ENCODE measurements at regions not wholly inside any gene's neighbourhood (a gene's known extent, or its start where the extent isn't known, plus 50 kb on each side); places are given as distances from the start of the nearest gene placed in this dataset.
"Not testable (repeated sequence)": the region's sequence is repeated elsewhere in the genome, so short reads cannot be mapped to it uniquely, and the experiment has no call there.

- TF ChIP-seq RBBP5 (conservative IDR thresholded peaks at IDR 0.05) (no peak), ZBTB11 (CRISPR knock-in tag; IDR thresholded peaks at IDR 0.05) (no peak), FOS (IDR thresholded peaks at IDR 0.05; ENCODE audit: borderline replicate concordance, extremely low read depth, insufficient read length) (no peak), ESRRA (IDR thresholded peaks at IDR 0.05; ENCODE audit: low read length) (no peak), SIX5 (IDR thresholded peaks at IDR 0.05; ENCODE audit: low read depth, low read length, severe bottlenecking) (no peak), CTCF (IDR thresholded peaks at IDR 0.05 in 2 of 3, conservative IDR thresholded peaks at IDR 0.05 in 1 of 3; ENCODE audit: control insufficient read depth in 2 of 3, extremely low read depth in 1 of 3, insufficient read depth in 1 of 3, low read depth in 3 of 3, low read length in 3 of 3) (no peak), WRNIP1 (IDR thresholded peaks at IDR 0.05; ENCODE audit: borderline replicate concordance, low read depth, low read length) (no peak), ZNF592 (IDR thresholded peaks at IDR 0.05) (no peak), NFYA (IDR thresholded peaks at IDR 0.05; ENCODE audit: borderline replicate concordance, low read depth, low read length) (no peak), RAD21 (IDR thresholded peaks at IDR 0.05; ENCODE audit: insufficient read depth, low read depth, low read length) (no peak), DPF2 (IDR thresholded peaks at IDR 0.05) (no peak)
These were observed 184.1 kb downstream of the PSMG1 start (continued) for GRCh38 chr21:38999161-38999560.

GRCh38 chr21:38998281-38998680 is 185.0 kb downstream of the PSMG1 start:
- H3K36me3 ChIP-seq (ENCODE audit: control insufficient read depth in 2 of 2, insufficient read depth in 2 of 2, low read length in 1 of 2); BruUV-seq (replicated peaks); RAD21 ChIA-PET (ENCODE audit: unreplicated experiment); H3K4me3 ChIP-seq; H3K4me1 ChIP-seq (ENCODE audit: control insufficient read depth, insufficient read depth, low read length); H3K4me2 ChIP-seq (ENCODE audit: control insufficient read depth, insufficient read depth); CTCF ChIA-PET; H4K20me1 ChIP-seq (ENCODE audit: control insufficient read depth, insufficient read depth); SMC1A ChIA-PET (ENCODE audit: uncharacterized antibody, unreplicated experiment); H3K79me2 ChIP-seq (ENCODE audit: control insufficient read depth, insufficient read depth, low read length); intact Hi-C loops (cut with micrococcal nuclease; ENCODE audit: unreplicated experiment); H3K9ac ChIP-seq (ENCODE audit: control insufficient read depth, insufficient read depth, low read length); in situ Hi-C loops (cut with MboI); FAIRE-seq; H3K27ac ChIP-seq (ENCODE audit: control insufficient read depth, insufficient read depth); DNase-seq (ENCODE audit: low read depth, low spot score); H3K9me3 ChIP-seq (replicated peaks; ENCODE audit: control insufficient read depth, insufficient read depth, low read length); H2AFZ ChIP-seq (ENCODE audit: control insufficient read depth, low read depth, low read length); H3K27me3 ChIP-seq (replicated peaks in 1 of 2; ENCODE audit: control insufficient read depth in 2 of 2, insufficient read depth in 2 of 2, low read length in 1 of 2); POLR2A ChIA-PET; ATAC-seq: not testable (repeated sequence)
- under 1% methylated on average over 7 of the region's 7 CpGs for WGBS (ENCODE audit: insufficient coverage, insufficient replicate concordance, low lambda C conversion rate, missing lambda C conversion rate)

Data from GM12878 (cell line).